Loucy (cell line): ENCODE measurements at regions not wholly inside any gene's neighbourhood (a gene's known extent, or its start where the extent isn't known, plus 50 kb on each side); places are given as distances from the start of the nearest gene placed in this dataset.

ENCODE experiments used
- H2AFZ ChIP-seq: fragments of 200-600 bp; sonication (generic); 2 replicates; pipeline ENCODE4 v1.6.0; 2016; ENCODE audit warnings: antibody characterized with exemption, mild to moderate bottlenecking, low read length, moderate library complexity
- H3F3A ChIP-seq: fragments of 200-600 bp; 2 replicates; pipeline ENCODE4 v1.6.0; 2016; ENCODE audit warnings: antibody characterized with exemption, low read depth, mild to moderate bottlenecking
- H3K27me3 ChIP-seq: fragments of 200-600 bp; sonication (generic); 2 replicates; pipeline ENCODE4 v1.6.1; 2014; ENCODE audit warnings: low read length, mild to moderate bottlenecking; ENCODE audit not compliant: insufficient read depth, poor library complexity, severe bottlenecking
- H3K36me3 ChIP-seq: fragments of 200-600 bp; sonication (generic); 2 replicates; pipeline ENCODE4 v1.6.1; 2016; ENCODE audit warnings: low read length; ENCODE audit not compliant: insufficient read depth
- H3K4me1 ChIP-seq: fragments of 200-600 bp; sonication (generic); 2 replicates; pipeline ENCODE4 v1.5.1; 2014; ENCODE audit warnings: low read length, mild to moderate bottlenecking; ENCODE audit not compliant: insufficient read depth, poor library complexity, severe bottlenecking
- H3K4me2 ChIP-seq: fragments of 200-600 bp; sonication (generic); 2 replicates; pipeline ENCODE4 v1.6.0; 2014; ENCODE audit warnings: antibody characterized with exemption, low read length, low read depth, mild to moderate bottlenecking; ENCODE audit not compliant: poor library complexity, severe bottlenecking
- H3K4me3 ChIP-seq: fragments of 200-600 bp; sonication (generic); 2 replicates; pipeline ENCODE4 v1.5.1; 2014; ENCODE audit warnings: low read length, mild to moderate bottlenecking, mixed read lengths; ENCODE audit not compliant: poor library complexity, severe bottlenecking
- H3K79me2 ChIP-seq: fragments of 200-600 bp; sonication (generic); 2 replicates; pipeline ENCODE4 v1.6.1; 2014; ENCODE audit warnings: low read length; ENCODE audit not compliant: insufficient read depth
- H3K9ac ChIP-seq: fragments of 200-600 bp; sonication (generic); 2 replicates; pipeline ENCODE4 v1.6.0; 2014; ENCODE audit warnings: mild to moderate bottlenecking, low read depth, low read length, moderate library complexity; ENCODE audit not compliant: poor library complexity, severe bottlenecking
- H3K9me2 ChIP-seq: fragments of 200-600 bp; sonication (generic); replicated peaks from 2 replicates; pipeline ENCODE4 v1.6.1; 2016; ENCODE audit warnings: low read depth, low read length, mixed read lengths
- H3K9me3 ChIP-seq: fragments of 200-600 bp; sonication (generic); 2 replicates; pipeline ENCODE4 v1.6.1; 2014; ENCODE audit warnings: mild to moderate bottlenecking, antibody characterized with exemption, low read length, low read depth; ENCODE audit not compliant: insufficient read depth
- H4K20me1 ChIP-seq: fragments of 200-600 bp; sonication (generic); 2 replicates; pipeline ENCODE4 v1.6.0; 2014; ENCODE audit warnings: antibody characterized with exemption, low read length, mild to moderate bottlenecking; ENCODE audit not compliant: insufficient read depth, poor library complexity, severe bottlenecking
- CTCF ChIP-seq: fragments of 200-600 bp; sonication (generic); conservative IDR thresholded peaks from 2 replicates; pipeline ENCODE4 v1.5.1; 2014; ENCODE audit warnings: mild to moderate bottlenecking, antibody characterized with exemption, low read length
- EZH2phosphoT487 ChIP-seq: fragments of 200-600 bp; IDR thresholded peaks from 2 replicates; pipeline ENCODE4 v1.6.1; 2018; ENCODE audit warnings: antibody characterized with exemption, mild to moderate bottlenecking, moderate library complexity, borderline replicate concordance

GRCh38 chr1:185681034-185681633, 53.1 kb upstream of the HMCN1 start:
- TF ChIP-seq CTCF (peak; percentile 61), EZH2phosphoT487 (no peak)
- Histone ChIP-seq H3K36me3 (no peaks in the 10 kb centered on the region), H3K9me2 (no peaks in the 10 kb centered on the region), H3K4me1 (peaks cover 8% of the 10 kb centered on the region), H3K4me2 (no peak overlapping the region), H3F3A (no peaks in the 10 kb centered on the region), H4K20me1 (no peaks in the 10 kb centered on the region), H2AFZ (no peak overlapping the region), H3K9me3 (no peaks in the 10 kb centered on the region), H3K4me3 (no peak overlapping the region), H3K9ac (no peak overlapping the region), H3K27me3 (no peaks in the 10 kb centered on the region), H3K79me2 (no peaks in the 10 kb centered on the region)

- Histone ChIP-seq H3F3A (no peaks in the 10 kb centered on the region), H3K9me2 (no peaks in the 10 kb centered on the region), H2AFZ (no peak overlapping the region; the same call in 1 of the 2 replicates), H3K79me2 (no peaks in the 10 kb centered on the region), H3K4me1 (peaks cover 8% of the 10 kb centered on the region), H3K9me3 (no peaks in the 10 kb centered on the region), H3K36me3 (no peaks in the 10 kb centered on the region), H3K27me3 (no peaks in the 10 kb centered on the region), H3K4me2 (no peak overlapping the region), H3K9ac (no peak overlapping the region), H3K4me3 (no peak overlapping the region), H4K20me1 (no peaks in the 10 kb centered on the region)
- TF ChIP-seq EZH2phosphoT487: no peak
- TF ChIP-seq CTCF: no peak
Measured at GRCh38 chr1:185680453-185680852, 53.7 kb upstream of the HMCN1 start.

GRCh38 chr1:185679220-185679619, 55.0 kb upstream of the HMCN1 start:
- Histone ChIP-seq H3K4me2 (no peak overlapping the region), H3K9me2 (no peaks in the 10 kb centered on the region), H3K27me3 (no peaks in the 10 kb centered on the region), H3K4me3 (no peak overlapping the region), H3K9ac (no peak overlapping the region), H3K79me2 (no peaks in the 10 kb centered on the region), H3K36me3 (no peaks in the 10 kb centered on the region), H3K9me3 (no peaks in the 10 kb centered on the region), H3F3A (no peaks in the 10 kb centered on the region), H2AFZ (no peak overlapping the region), H3K4me1 (peaks cover 8% of the 10 kb centered on the region), H4K20me1 (no peaks in the 10 kb centered on the region)
- TF ChIP-seq EZH2phosphoT487 (no peak), CTCF (no peak)
